Astrocyte of the spinal cord (primary cell): ENCODE measurements at regions not wholly inside any gene's neighbourhood (a gene's known extent, or its start where the extent isn't known, plus 50 kb on each side); places are given as distances from the start of the nearest gene placed in this dataset.
A peak's percentile ranks its signal among the peaks of the same experiment; 100 is the strongest.

Experiments used
- DNase-seq: peaks from one replicate; pipeline ENCODE4 v3.0.0; 2011; ENCODE audit warnings: low read depth, low spot score
- H3K4me3 ChIP-seq: 2 replicates; pipeline ENCODE4 v1.5.1; 2011; ENCODE audit warnings: low read depth, mild to moderate bottlenecking, low read length, moderate library complexity
- CTCF ChIP-seq: IDR thresholded peaks from 2 replicates; pipeline ENCODE4 v1.5.1; 2012; ENCODE audit warnings: low read depth, mild to moderate bottlenecking, low read length, inconsistent platforms
- in situ Hi-C: cut with HindIII; loops from 2 replicates; pipeline ENCODE4 v1.10.0; 2017; ENCODE audit warnings: low sequenced_read_pairs

- in situ Hi-C loops, result no loop called here
- no peak overlapping the region for H3K4me3 ChIP-seq
- TF ChIP-seq CTCF, result no peak
- no peak for DNase-seq
Measured at GRCh38 chr2:144597894-144598593, 78.1 kb upstream of the ZEB2 start.

GRCh38 chr2:144597388-144597787 lies 77.5 kb upstream of the ZEB2 start:
- TF ChIP-seq CTCF, result no peak
- DNase-seq, result no peak
- in situ Hi-C loops, result no loop called here
- H3K4me3 ChIP-seq, result no peak overlapping the region

- TF ChIP-seq CTCF, result no peak
- no peak overlapping the region for H3K4me3 ChIP-seq
- in situ Hi-C loops, result no loop called here
- DNase-seq, result peak; percentile 63
Measured at GRCh38 chr2:144596073-144596871, 76.4 kb upstream of the ZEB2 start.

GRCh38 chr2:144595686-144596072 lies 75.8 kb upstream of the ZEB2 start:
- in situ Hi-C loops, result no loop called here
- no peak for TF ChIP-seq CTCF
- no peak for DNase-seq
- H3K4me3 ChIP-seq, result no peak overlapping the region

- H3K4me3 ChIP-seq, result no peak overlapping the region
- in situ Hi-C loops, result no loop called here
- no peak for DNase-seq
- no peak for TF ChIP-seq CTCF
Measured at GRCh38 chr2:144595279-144595678, 75.4 kb upstream of the ZEB2 start.

GRCh38 chr2:144593803-144594202 lies 73.9 kb upstream of the ZEB2 start:
- DNase-seq, result no peak
- no peak overlapping the region for H3K4me3 ChIP-seq
- in situ Hi-C loops, result no loop called here
- no peak for TF ChIP-seq CTCF
